H1 (cell line): ENCODE measurements at regions not wholly inside any gene's neighbourhood (a gene's known extent, or its start where the extent isn't known, plus 50 kb on each side); places are given as distances from the start of the nearest gene placed in this dataset.

ENCODE experiments used
- BACH1 ChIP-seq: IDR thresholded peaks from 2 replicates; pipeline ENCODE4 v1.6.1; 2012; ENCODE audit warnings: low read length, improper control_type of control experiment
- TF ChIP-seq, protein P1 (sequence below): IDR thresholded peaks from 2 replicates; pipeline ENCODE4 v1.6.1; 2012; ENCODE audit warnings: low read length, inconsistent platforms

DNA sequence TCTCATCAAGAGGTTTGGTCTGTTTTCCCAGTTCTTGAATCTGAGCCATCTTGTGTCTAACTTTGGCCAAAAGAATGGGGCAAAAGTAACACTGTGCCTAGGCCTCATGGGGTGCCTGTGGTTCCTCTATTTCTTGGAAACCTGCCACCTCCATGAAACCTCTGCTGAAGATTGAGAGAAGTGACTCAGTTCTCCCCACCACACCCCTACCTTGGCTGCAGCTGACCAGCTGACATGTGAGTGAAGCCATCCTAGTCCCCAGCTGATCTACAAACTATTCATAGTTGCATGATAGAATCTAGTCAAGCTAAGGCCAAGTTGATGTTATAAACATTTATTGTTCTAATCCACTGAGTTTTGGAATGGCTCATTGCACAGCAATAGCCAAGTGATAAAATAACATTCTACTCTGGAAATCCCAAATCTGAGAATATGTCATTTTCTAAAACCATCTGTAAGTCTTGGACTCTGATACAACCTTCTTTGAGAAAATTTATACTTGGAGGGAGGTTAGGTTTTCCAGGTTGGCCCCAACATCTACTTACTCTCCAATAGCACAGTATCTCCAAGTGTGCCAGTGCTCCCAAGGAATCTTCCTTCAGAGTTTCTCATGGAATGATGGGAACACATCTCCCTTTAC, 107.0 kb upstream of the SMLR1 start (continued):
- TF ChIP-seq BACH1: no peak
- TF ChIP-seq, protein P1, sequence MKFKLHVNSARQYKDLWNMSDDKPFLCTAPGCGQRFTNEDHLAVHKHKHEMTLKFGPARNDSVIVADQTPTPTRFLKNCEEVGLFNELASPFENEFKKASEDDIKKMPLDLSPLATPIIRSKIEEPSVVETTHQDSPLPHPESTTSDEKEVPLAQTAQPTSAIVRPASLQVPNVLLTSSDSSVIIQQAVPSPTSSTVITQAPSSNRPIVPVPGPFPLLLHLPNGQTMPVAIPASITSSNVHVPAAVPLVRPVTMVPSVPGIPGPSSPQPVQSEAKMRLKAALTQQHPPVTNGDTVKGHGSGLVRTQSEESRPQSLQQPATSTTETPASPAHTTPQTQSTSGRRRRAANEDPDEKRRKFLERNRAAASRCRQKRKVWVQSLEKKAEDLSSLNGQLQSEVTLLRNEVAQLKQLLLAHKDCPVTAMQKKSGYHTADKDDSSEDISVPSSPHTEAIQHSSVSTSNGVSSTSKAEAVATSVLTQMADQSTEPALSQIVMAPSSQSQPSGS: no peak
